NCI-H1092 treated with DMSO at 0.1 percent for 48 hours (cell line): ENCODE measurements at regions not wholly inside any gene's neighbourhood (a gene's known extent, or its start where the extent isn't known, plus 50 kb on each side); places are given as distances from the start of the nearest gene placed in this dataset.
"Not testable (repeated sequence)": the region's sequence is repeated elsewhere in the genome, so short reads cannot be mapped to it uniquely, and the experiment has no call there.

Source experiments
- DNase-seq: peaks from one replicate; lab custom pipeline; 2025; lab: John Stamatoyannopoulos, UW

DNA sequence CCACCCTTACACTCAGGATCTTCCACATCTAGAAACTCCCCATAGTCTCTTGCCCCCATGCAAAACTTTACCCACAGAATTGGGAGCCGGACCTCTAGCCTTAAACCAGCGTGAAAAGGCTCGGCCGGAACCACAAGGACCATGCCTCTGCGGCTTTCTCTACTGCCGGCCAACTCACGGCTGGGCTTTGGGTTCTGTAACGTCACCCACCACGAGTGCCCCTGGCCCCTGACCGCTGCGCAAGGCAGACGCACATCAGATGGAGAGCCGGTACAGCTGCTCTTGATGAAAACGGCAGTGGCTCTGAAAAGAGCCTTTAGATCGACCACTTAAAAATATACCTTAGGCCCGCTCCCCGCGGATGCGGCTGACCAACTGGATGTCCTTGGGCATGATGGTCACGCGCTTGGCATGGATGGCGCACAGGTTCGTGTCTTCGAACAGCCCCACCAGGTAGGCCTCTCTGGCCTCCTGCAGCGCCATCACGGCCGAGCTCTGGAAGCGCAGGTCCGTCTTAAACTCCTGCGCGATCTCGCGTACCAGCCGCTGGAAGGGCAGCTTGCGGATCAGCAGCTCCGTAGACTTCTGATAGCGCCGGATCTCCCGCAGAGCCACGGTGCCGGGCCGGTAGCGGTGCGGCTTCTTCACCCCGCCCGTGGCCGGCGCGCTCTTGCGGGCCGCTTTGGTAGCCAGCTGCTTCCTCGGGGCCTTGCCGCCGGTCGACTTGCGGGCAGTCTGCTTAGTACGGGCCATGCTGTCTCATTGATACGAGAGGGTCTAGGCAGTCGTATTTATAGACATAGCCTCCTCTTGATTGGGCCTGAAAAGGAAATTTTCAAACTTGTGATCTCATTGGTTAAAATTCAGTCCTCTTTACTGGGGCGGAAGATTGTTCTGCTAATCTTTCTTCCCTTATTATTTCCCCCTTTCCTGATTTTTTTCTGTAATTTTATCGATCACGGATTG is 66.3 kb downstream of the FAM72C start:
- DNase-seq: not testable (repeated sequence)

DNA sequence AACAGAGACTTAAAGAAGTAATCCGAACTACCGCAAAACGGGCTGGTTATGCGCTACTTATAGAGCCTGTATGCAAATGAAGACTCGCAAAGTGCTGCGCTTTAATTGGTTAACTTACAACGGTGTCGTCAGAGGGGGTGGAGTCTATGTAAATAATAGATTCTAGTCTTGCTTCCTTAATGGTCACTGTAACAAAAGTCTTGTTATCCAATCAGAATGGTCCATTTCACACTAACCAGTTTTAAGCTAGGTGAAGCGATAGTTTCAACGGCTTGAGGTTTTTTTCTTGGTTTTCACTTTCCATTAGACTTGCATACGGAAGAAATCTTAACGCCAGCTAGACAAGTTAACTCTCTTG is 67.2 kb downstream of the FAM72C start:
- not testable (repeated sequence) for DNase-seq

DNA sequence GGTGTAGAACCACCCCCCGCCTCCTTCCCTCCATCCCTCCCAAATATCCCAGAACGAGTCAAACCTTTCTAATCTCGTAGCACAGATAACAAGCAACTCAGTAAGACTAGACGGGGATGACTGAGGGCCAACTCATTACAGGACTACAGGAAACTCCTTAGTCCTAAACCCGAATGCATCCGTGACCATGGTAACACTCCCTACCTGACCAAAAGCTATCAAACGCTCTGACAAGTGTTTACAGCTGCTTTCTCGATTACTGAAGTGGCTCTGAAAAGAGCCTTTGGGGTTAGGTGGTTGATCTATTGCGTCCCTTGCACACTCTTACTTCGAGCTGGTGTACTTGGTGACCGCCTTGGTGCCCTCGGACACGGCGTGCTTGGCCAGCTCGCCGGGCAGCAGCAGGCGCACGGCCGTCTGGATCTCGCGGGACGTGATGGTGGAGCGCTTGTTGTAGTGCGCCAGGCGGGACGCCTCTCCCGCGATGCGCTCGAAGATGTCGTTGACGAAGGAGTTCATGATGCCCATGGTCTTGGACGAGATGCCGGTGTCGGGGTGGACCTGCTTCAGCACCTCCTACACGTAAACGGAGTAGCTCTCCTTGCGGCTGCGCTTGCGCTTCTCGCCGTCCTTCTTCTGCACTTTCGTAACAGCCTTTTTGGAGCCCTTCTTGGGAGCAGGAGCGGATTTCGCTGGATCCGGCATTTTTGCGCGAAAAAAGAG is 67.7 kb downstream of the FAM72C start:
- not testable (repeated sequence) for DNase-seq

DNA sequence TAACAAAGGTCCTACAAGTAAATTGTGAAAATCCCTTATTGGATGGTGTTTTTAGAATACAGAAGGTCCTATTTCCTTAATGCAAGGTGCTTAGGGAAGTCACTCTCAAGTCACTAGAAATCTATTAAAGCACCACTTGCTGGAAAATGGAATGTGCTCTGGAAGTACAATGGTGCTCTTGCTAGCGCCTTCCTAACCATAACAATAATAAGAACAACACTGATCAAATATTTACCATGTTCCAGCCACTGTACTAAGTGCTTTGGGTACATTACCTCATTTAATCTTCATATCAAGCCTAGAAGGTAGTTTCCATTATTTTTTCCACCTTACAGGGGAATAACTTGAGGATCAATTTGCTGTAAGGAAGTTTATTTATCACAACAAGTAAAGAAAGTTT is 75.4 kb downstream of the FAM72C start:
- DNase-seq: not testable (repeated sequence)

DNA sequence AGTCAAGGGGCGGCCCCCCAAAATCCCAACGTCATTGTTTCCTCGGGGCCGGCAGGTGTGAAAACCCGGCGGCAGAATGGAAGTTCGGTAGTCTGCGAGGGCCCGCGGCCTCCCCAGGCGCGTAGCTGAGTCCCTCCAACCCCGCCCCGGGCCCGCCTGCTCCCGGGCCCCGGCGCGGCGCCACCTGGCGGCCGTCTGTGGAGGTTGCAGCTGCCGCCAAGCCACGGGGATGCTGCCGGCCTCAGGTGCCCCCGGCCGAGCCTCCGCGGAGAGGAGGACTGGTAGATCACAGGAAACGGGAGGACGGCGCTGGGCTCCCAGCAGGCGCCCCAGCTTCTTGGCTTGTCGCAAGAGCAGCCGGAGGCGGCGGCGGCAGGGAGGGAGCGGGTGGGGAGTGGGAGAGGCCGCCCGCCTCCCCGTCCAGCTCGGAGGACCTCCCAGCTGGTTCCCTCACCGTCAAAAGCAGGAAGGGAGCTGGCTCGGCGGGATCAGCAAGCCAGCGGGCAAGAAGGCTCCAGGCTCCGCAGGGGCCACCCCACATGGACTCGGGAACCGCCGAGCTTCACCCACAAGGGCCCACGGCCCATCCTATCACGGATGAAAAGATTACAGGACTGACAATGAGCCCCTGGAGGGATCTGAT is 86.7 kb downstream of the FAM72C start:
- peak; percentile 16 for DNase-seq

DNA sequence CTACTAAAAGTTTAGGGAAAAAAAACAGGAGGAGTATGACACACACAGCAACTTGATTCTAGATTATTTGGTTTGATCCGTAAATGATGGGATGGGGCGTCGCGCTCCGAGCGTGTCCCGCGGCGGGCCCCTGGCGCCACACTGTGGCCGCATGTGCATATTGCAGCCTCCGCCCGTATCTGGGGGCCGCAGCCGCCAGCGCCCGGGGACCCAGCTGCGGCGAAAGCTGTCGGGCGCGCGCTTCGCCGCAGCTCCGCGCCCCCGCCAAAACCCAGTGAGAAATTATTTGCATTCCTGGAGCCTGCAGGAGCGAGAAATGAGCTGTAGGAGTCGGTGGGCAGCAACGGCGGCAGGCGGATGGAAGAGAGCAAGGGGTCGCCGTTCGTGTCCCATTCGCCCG is 87.3 kb downstream of the FAM72C start:
- DNase-seq: not testable (repeated sequence)

DNA sequence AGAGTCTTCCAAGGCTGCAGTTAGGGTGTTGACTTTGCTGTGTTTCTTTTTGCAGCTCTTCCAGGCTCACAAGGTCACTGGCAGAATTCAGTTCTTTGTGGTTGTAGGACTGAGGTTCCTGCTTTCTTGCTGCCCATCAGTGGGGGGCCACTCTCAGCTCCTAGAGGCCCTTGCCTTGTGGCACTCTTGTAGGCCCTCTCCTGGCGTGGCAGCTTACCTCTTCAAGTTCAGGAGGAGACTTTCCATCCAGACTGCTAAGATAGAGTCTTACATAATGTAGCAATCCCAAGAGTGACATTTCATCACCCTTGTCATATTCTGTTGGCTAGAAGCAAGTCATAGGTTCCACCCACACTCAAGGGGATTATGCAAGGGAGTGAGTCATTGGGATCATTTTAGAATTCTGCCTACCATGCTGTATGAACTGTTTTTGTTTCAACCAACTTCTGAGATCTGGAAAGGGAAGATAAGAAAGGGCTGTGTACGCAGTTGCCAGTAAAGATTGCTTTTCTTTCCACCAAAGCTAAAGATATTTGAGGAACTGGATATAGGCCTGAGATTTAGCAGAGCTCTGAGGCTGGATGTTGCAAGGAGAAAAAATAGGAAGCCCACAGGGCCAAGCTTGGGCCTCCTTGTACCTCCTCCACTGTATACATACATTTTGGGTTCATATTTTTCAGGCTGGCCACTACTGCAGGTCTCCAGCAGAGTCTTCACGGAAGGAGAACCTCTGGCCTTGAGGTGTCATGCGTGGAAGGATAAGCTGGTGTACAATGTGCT is 91.8 kb downstream of the FAM72C start:
- not testable (repeated sequence) for DNase-seq

DNA sequence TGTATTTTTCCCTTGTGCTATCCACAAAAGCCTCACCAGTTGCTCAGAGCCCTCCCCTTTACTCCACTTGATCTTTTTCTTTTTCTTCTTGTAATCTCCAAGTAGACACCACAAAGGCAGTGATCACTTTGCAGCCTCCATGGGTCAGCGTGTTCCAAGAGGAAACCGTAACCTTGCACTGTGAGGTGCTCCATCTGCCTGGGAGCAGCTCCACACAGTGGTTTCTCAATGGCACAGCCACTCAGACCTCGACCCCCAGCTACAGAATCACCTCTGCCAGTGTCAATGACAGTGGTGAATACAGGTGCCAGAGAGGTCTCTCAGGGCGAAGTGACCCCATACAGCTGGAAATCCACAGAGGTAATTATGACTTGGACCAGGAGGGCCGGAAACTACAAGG is 95.8 kb downstream of the FAM72C start:
- DNase-seq: not testable (repeated sequence)

DNA sequence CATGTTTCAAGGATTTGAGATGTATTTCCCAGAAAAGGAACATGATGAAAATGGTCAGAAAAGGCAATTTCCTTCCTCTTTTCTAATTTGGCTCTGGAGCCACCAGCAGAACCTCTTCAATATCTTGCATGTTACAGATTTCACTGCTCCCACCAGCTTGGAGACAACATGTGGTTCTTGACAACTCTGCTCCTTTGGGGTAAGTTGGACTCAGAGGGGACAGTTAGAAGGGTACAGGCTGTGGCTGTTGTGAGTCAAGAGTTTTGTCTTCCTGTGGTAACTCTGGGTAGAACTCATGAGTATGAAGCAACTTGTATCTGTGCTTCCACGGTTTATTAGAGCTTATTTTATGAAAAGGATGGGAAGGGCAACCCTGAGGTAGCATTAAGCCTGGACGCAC is 97.2 kb downstream of the FAM72C start:
- DNase-seq: not testable (repeated sequence)

DNA sequence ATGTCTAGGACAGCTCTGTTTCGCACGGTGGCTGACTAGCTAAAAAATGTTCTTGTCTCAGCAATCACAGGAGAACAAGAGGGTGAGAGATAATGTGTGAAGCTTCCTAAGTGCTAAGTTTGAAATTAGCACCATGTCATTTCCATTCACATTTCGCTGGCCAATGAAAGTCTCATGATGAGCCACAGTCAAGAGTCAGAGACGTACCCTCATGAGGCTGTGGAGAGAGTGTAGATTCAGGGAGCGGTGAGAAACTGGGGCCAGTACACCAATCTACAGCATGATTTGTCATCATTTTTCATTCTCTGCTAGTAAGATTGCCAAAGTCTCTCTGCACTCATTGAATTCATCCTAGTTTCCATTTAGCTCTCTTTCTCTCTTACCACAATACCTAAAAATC is 98.1 kb downstream of the FAM72C start:
- not testable (repeated sequence) for DNase-seq

DNA sequence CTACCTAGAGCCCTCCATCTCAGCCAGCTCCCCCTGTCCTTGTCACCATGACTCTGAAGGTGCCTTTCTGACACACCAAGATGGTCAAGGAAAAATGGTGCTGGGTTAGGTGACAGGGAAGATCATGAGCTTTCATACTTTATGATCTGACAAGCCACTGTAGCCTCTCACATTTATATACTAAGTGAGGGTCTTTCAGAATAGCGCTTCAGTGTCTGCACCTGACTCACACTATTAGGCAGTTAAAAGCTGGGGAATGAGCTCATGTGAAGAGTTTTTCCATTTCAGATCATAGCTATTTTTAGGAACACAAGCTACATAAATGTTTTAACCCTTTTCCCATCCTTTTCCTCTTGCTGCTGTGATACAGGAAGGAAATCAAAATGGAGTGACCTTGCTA is 101.4 kb downstream of the FAM72C start:
- DNase-seq: not testable (repeated sequence)

DNA sequence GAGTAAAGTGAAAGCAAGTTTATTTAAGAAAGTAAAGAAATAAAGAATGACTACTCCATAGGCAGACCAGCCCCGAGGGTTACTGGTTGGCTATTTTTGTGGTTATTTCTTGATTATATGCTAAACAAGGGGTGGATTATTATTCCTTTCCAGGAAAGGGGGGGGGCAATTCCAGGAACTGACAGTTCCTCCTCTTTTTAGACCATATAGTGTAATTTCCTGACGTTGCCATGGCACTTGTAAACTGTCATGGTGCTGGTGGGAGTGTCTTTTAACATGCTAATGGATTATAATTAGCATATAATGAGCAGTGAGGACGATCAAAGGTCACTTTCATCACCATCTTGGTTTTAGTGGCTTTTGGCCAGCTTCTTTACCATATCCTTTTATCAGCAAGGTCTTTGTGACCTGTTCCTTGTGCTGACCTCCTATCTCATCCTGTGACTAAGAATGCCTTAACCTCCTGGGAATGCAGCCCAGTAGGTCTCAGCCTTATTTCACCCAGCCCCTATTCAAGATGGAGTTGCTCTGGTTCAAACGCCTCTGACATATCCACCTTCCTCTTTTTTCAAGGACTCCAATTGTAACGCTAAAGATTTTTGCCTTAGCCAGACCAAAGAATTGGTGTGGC is 104.1 kb downstream of the FAM72C start:
- not testable (repeated sequence) for DNase-seq

DNA sequence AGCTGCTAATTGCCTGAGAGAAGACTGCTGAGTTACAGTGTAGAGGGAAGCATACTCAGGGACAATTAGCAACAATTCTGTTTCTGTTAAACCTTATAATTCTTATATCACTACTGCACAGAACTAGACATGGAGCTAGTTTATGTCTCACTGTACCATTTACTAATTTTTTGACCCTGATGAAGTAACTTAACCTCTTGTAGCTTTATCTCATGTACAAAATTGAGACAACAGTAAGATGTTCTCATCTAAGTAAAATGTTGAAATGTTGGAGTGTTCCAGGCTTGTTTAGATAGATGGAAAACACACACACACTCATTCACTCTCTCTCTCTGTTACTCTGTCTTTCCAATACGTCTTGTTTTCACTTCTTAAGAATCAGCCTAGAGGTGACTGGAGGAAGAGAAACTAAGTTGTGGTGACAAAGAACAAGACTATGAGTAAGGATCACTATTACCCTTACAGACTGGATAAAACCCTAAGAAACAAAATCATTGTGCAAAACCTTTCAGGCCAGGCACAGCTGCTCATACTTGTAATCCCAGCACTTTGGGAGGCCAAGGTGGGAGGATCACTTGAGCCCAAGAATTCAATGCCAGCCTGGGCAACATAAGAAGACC is 107.8 kb downstream of the FAM72C start:
- DNase-seq: not testable (repeated sequence)

DNA sequence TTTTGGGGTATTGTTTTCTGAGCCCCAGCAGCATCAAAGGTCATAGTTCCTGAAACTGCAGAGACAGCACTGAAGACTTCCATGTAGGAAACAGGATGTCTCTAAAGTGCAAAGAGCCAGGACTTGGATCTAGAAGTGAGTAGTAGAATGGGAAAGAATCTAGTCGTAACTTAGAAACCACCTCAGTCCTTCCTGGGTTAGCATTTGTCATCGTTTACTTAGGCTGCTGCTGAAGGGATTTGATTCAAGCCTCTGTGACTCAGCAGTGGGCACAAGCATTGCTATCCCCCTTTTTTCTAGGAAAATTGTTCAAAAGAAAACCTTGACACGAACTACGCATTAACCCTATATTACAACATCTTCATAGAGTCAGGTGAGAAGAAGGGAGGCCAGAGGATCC is 109.1 kb downstream of the FAM72C start:
- not testable (repeated sequence) for DNase-seq

DNA sequence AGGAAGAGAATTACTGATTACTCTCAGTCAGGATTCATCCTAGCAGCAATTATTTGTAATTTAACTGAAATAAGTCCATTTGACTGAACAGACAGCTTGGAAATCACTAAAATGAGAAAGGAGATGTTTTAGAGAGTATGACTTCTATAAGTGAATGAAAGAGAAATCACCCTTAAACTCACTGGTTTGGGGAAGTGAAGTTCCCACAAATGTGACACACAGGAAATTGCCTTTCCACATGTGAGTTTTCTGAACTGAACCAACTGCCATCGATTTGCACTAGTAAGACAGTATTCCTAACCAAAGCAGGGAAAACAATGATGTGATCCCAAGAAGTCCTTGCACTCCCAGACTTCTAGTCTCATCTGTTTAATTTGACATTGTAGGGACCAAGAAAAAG is 110.5 kb downstream of the FAM72C start:
- not testable (repeated sequence) for DNase-seq

DNA sequence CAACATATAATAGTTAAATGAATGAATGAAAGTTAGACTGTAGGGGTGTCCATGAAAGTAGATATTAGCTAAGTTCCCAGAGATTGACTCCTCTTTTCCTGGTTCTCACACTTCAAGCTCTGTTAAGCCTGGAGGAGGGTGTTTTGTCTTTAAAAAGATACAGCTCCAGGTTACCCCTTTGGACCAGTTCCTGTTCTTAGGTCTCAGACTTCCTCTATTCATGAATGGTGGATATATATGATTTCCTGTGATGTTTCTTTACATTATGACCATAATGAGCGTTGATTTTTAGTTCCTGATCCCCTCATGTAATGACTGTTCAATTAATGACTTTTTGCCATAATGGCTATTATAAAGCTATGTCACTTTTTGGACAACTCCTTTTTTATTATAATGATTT is 115.9 kb downstream of the FAM72C start:
- not testable (repeated sequence) for DNase-seq

DNA sequence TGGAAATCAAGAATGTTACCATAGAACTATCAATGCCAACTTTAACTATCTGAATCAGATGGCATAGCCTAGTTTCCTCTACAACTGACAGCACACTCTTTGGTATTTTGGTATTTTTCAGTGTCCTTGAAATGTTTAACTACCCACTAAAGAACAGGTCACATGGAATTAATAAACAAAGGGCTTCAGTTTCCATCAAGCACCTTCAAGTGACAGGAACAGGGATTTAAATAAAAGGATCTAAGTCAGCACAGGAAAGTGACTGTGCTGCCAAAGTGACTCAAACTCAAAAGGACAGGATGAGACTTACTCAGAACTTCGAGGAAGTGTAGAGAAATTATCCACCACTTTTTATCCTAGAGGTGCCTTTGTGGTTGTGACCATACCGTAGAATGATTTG is 117.7 kb downstream of the FAM72C start:
- not testable (repeated sequence) for DNase-seq

DNA sequence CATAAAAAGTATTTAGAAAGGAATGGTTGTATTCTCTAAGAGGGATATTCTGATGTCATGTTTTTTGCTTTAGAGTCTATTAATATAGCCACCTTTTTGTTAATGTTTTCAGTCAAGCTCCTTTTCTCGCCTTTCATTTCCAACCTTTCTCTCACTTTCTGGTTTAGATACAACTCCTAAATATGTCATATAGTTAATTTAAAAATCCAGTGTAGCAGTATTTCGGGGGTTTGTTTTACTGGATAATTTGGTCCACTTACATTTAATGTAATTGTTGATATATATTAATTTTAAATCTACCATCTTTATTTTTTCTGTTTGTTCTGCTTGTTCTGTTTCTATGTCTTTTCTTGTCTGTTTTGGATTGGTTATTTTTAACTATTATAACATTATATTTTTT is 121.1 kb downstream of the FAM72C start:
- DNase-seq: not testable (repeated sequence)

DNA sequence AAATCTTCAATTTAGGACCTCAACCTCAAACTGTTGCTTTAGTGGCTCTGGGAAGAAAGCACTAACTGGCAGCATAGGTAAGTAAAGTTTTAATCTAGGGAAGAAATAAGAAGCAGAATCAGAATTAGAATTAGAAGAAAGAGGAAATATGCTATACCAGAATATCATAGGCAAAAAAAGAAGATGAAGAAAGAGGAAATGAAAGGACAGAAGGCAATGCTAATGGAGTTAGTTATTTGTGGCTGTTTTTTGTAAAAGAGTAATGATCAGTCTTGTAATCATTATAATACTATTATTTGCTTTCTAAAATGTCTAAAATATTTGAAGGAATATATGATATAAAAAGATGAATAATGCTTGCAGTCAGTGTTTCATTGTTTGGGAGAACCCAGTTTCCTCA is 122.9 kb downstream of the FAM72C start:
- not testable (repeated sequence) for DNase-seq

DNA sequence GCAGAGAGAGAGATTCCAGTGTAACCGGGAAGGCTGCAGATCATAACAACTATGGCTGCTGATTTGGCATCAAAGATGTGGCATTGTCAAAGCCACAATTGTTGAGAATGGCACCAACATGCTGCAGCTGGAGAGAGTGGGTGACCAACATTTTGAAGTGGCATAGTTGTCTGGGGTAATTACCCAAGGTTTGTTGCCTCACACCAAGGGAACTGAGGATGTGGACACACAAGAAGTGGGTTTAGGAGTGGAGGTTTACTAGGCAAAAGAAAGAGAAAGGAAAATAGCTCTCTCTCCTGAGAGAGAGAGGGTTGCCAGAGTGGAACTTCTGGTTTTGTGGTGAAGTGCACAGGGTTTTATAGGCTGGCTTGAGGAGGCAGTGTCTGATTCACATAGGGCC is 126.6 kb downstream of the FAM72C start:
- DNase-seq: not testable (repeated sequence)

DNA sequence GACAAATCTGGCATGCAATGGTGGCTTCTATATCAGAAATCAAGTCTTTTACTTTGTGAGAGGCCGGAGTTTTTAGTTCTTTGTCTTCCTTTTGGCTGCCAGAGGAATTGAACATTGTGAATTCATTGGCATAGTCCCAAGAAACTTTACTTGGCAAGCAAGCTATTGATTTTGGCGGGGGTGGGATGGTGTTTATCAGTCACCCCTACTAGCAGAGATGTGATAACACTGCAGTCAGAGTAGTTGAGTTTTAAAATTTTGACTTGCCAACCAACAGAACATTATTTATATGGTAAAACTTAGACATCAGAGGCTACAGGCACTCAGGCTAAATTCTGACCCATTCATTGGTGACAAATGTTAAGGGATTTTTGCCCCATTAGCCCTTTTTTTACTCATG is 129.7 kb downstream of the FAM72C start:
- DNase-seq: not testable (repeated sequence)
